SU-DHL-6 (cell line): ENCODE measurements at regions not wholly inside any gene's neighbourhood (a gene's known extent, or its start where the extent isn't known, plus 50 kb on each side); places are given as distances from the start of the nearest gene placed in this dataset.

Source experiments
- CTCF ChIP-seq: fragments of 200-600 bp; sonication (generic); IDR thresholded peaks from one replicate; pipeline ENCODE4 v1.5.1; 2017; ENCODE audit warnings: antibody characterized with exemption, mild to moderate bottlenecking, low read length, moderate library complexity; ENCODE audit not compliant: insufficient read depth, poor library complexity, severe bottlenecking
- EZH2phosphoT487 ChIP-seq: fragments of 200-600 bp; sonication (generic), shearing (Covaris generic); conservative IDR thresholded peaks from 2 replicates; pipeline ENCODE4 v1.6.1; 2018; ENCODE audit warnings: mild to moderate bottlenecking, antibody characterized with exemption, low read length, moderate library complexity, mixed read lengths

- TF ChIP-seq EZH2phosphoT487 (no peak), CTCF (no peak)
Observed at GRCh38 chr13:33345842-33346241, 60.3 kb upstream of the STARD13 start.
